CD8-positive, alpha-beta memory T cell (primary cell): ENCODE measurements at regions not wholly inside any gene's neighbourhood (a gene's known extent, or its start where the extent isn't known, plus 50 kb on each side); places are given as distances from the start of the nearest gene placed in this dataset.

ENCODE experiments used
- CTCF ChIA-PET: fragments of 350-600 bp; sonication (Branson Sonifier 250); formaldehyde crosslinking; loops from one replicate; lab custom pipeline; 2021; ENCODE audit warnings: antibody characterized with exemption; lab: Charles Lee
- POLR2A ChIA-PET: fragments of 350-600 bp; sonication (Branson Sonifier 250); formaldehyde crosslinking; loops from one replicate; lab custom pipeline; 2021; ENCODE audit warnings: antibody characterized with exemption; lab: Charles Lee
- DNase-seq, 5 donors: peaks; one replicate each; pipeline versions ENCODE4 v3.0.0 to v3.0.0-alpha.2; 2020 to 2022; ENCODE audit warnings: mixed read lengths in 1 of 5
- H3K27ac ChIP-seq: one replicate; pipeline ENCODE4 v1.7.0; 2013; ENCODE audit warnings: low read depth, mild to moderate bottlenecking, low read length, moderate library complexity
- H3K27me3 ChIP-seq: 2 replicates; pipeline ENCODE4 v1.7.0; 2013; ENCODE audit warnings: low read length, mild to moderate bottlenecking; ENCODE audit not compliant: insufficient read depth, poor library complexity, severe bottlenecking
- H3K36me3 ChIP-seq: 2 replicates; pipeline ENCODE4 v1.7.0; 2013; ENCODE audit warnings: mild to moderate bottlenecking, low read length, moderate library complexity; ENCODE audit not compliant: insufficient read depth
- H3K4me1 ChIP-seq: 2 replicates; pipeline ENCODE4 v1.7.0; 2013; ENCODE audit warnings: mild to moderate bottlenecking, low read length, moderate library complexity; ENCODE audit not compliant: insufficient read depth
- H3K4me3 ChIP-seq: 2 replicates; pipeline ENCODE4 v1.7.0; 2013; ENCODE audit warnings: mild to moderate bottlenecking, low read length
- H3K9me3 ChIP-seq: 2 replicates; pipeline ENCODE4 v1.7.0; 2013; ENCODE audit warnings: mild to moderate bottlenecking, low read length
- H3K27ac Mint-ChIP-seq, 8 donors: one replicate each; pipeline ENCODE4 v1.8.0; 2020 to 2021; ENCODE audit warnings: mixed read lengths in 8 of 8, mild to moderate bottlenecking in 6 of 8, inconsistent platforms in 3 of 8, moderate library complexity in 3 of 8
- H3K27me3 Mint-ChIP-seq, 2 donors: one replicate each; pipeline ENCODE4 v1.8.0; 2020 to 2021; ENCODE audit warnings: mixed read lengths in 2 of 2, mild to moderate bottlenecking in 1 of 2, moderate library complexity in 1 of 2
- H3K36me3 Mint-ChIP-seq, 3 donors: one replicate each; pipeline ENCODE4 v1.8.0; 2020 to 2021; ENCODE audit warnings: mixed read lengths in 3 of 3, inconsistent platforms in 1 of 3, mild to moderate bottlenecking in 1 of 3
- H3K4me1 Mint-ChIP-seq, 3 donors: one replicate each; pipeline ENCODE4 v1.8.0; 2020 to 2021; ENCODE audit warnings: mixed read lengths in 3 of 3, inconsistent platforms in 1 of 3, mild to moderate bottlenecking in 1 of 3
- H3K4me3 Mint-ChIP-seq, 7 donors: one replicate each; pipeline ENCODE4 v1.8.0; 2020 to 2021; ENCODE audit warnings: mixed read lengths in 7 of 7, mild to moderate bottlenecking in 6 of 7, moderate library complexity in 4 of 7, inconsistent platforms in 2 of 7
- H3K9me3 Mint-ChIP-seq, 5 donors: one replicate each; pipeline ENCODE4 v1.8.0; 2020 to 2022; ENCODE audit warnings: mixed read lengths in 5 of 5, mild to moderate bottlenecking in 3 of 5, moderate library complexity in 2 of 5, inconsistent platforms in 1 of 5

DNA sequence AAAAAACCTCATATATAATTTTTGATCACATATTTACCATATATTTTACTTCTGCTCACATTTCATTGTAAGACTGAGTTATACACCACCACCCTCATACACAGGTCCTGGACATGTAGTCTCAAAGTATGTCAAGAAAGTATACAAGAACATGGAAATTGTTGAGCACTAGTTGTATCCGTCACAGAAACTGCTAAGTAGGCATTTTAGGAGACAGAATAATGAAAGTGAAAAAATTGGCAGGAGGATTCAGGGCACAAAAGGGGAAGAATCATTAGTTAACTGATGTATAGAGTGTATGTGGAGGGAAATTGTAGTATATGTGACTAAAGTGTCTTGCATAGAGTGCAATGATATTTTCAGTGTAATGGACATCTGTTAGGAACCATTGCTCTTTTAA, 458.8 kb downstream of the TFAP2B start:
- Mint-ChIP-seq H3K4me1 (no peaks in the 10 kb centered on the region), H3K4me3 (no peak overlapping the region), H3K27me3 (no peaks in the 10 kb centered on the region), H3K36me3 (no peaks in the 10 kb centered on the region), H3K9me3 (peaks cover 0 to 11% (median 4%) of the 10 kb centered on the region in 5 donors), H3K27ac (no peak overlapping the region)
- Histone ChIP-seq H3K4me3 (no peak overlapping the region), H3K27me3 (no peaks in the 10 kb centered on the region), H3K27ac (no peak overlapping the region), H3K9me3 (no peaks in the 10 kb centered on the region), H3K4me1 (no peaks in the 10 kb centered on the region), H3K36me3 (no peaks in the 10 kb centered on the region)
- POLR2A ChIA-PET: no interaction called here
- CTCF ChIA-PET: no interaction called here
- no peak for DNase-seq

DNA sequence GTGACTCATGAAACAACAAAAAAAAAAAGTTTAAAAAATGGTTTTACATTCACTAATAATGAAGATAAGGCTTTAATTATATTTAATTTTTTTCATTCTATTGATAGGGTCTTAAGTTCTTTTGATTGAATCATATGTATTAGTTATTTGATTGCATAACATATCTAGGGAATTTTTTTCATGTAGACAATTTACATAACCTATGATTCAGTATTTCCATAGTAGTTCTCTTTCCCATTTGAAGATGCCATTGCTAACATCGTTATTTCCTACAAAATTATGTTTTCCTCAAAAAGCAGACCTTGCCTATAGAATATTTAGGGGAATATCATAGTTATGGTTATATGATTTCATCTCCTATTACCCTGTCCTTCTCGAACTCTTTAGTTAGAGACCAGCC, 463.4 kb downstream of the TFAP2B start:
- Mint-ChIP-seq H3K4me3 (no peak overlapping the region), H3K27me3 (no peaks in the 10 kb centered on the region), H3K36me3 (no peaks in the 10 kb centered on the region), H3K9me3 (peaks cover 0 to 9% (median 6%) of the 10 kb centered on the region in 5 donors), H3K4me1 (no peaks in the 10 kb centered on the region), H3K27ac (no peak overlapping the region)
- H3K9me3 ChIP-seq: no peaks in the 10 kb centered on the region
- H3K27ac ChIP-seq: no peak overlapping the region
- no peak overlapping the region for H3K4me3 ChIP-seq
- CTCF ChIA-PET: no interaction called here
- H3K4me1 ChIP-seq: no peaks in the 10 kb centered on the region
- POLR2A ChIA-PET: no interaction called here
- DNase-seq: no peak
- no peaks in the 10 kb centered on the region for H3K27me3 ChIP-seq
- H3K36me3 ChIP-seq: no peaks in the 10 kb centered on the region

DNA sequence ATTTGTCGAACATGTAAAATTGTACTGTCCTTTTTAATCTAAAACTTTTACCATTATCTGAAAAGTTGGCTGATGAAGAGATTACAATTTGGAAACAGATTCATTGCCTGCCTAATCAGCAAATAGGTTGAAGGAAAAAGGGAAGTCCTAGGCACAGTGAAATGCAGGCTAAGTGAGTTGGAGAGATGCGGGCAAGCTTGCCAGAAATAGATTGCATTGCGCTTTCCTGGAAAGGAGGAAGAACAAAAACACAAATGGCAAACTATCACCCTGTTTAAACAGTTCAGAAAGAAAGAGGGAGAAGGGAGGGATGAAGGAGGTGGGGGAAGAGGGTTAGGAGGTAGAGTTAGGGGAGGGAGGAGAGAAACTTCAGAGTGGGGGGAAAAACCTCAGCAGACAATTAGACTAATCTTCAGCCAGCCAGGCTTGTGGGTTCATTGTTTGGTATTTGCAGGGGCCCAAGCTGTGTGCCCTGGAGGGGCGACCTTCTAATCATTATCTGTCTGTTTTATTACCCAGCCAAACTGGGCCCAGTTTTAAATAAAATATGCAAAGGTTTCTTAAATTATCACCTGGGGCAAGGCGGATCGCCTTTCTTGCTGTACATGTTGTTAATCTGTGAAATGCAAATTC, 465.2 kb downstream of the TFAP2B start:
- Mint-ChIP-seq H3K4me1 (no peaks in the 10 kb centered on the region), H3K27ac (no peak overlapping the region), H3K27me3 (no peaks in the 10 kb centered on the region), H3K4me3 (no peak overlapping the region), H3K36me3 (no peaks in the 10 kb centered on the region), H3K9me3 (peaks cover 0 to 6% (median 3%) of the 10 kb centered on the region in 5 donors)
- no peaks in the 10 kb centered on the region for H3K9me3 ChIP-seq
- no peaks in the 10 kb centered on the region for H3K27me3 ChIP-seq
- CTCF ChIA-PET: no interaction called here
- H3K27ac ChIP-seq: no peak overlapping the region
- H3K4me1 ChIP-seq: no peaks in the 10 kb centered on the region
- H3K36me3 ChIP-seq: no peaks in the 10 kb centered on the region
- no peak for DNase-seq
- no peak overlapping the region for H3K4me3 ChIP-seq
- POLR2A ChIA-PET: no interaction called here

DNA sequence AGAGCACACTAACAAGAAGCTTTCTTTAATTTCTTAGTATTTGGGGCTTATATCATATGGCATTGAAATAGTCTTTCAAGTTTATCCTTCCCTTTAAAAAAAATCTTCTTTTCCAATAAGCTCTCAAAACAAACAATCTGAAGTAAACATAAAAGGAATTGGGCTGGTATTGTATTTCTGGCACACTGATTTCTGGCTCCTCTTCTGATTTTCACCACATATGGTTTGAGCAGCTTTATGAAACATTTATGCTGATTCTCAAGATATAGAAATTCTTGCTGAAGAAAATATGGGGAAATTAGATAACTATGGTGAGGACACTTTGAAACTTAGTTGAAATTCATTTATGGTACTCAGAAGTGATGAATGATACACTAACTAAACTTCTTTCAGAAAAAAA, 467.2 kb downstream of the TFAP2B start:
- no peak overlapping the region for H3K27ac Mint-ChIP-seq
- H3K27ac ChIP-seq: no peak overlapping the region
- no peaks in the 10 kb centered on the region for H3K27me3 ChIP-seq
- H3K36me3 ChIP-seq: no peaks in the 10 kb centered on the region
- no peak for DNase-seq
- no peak overlapping the region for H3K4me3 Mint-ChIP-seq
- no peaks in the 10 kb centered on the region for H3K4me1 ChIP-seq
- H3K36me3 Mint-ChIP-seq: no peaks in the 10 kb centered on the region
- CTCF ChIA-PET: no interaction called here
- no peaks in the 10 kb centered on the region for H3K4me1 Mint-ChIP-seq
- H3K27me3 Mint-ChIP-seq: no peaks in the 10 kb centered on the region
- H3K4me3 ChIP-seq: no peak overlapping the region
- POLR2A ChIA-PET: no interaction called here
- peaks cover 0 to 7% (median 3%) of the 10 kb centered on the region in 5 donors for H3K9me3 Mint-ChIP-seq
- no peaks in the 10 kb centered on the region for H3K9me3 ChIP-seq

DNA sequence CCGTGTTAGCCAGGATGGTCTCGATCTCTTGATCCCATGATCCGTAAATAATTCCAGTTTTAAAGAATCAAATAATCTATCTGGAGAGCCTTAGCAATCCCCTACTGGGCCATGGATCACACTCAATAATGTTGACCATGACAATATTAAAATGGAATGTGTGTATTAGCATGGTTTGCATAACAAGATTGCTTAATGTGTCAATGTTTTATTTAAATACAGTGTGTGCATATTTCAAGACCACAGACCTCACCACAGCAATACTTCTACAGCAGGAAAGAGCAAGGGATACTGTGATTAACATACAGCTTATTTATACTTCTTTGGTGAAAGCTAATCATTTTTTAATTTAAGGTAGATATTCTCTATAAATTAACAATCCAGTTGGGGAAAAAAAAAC, 470.4 kb downstream of the TFAP2B start:
- Histone ChIP-seq H3K27ac (no peak overlapping the region), H3K9me3 (no peaks in the 10 kb centered on the region), H3K27me3 (no peaks in the 10 kb centered on the region), H3K4me1 (no peaks in the 10 kb centered on the region), H3K4me3 (no peak overlapping the region), H3K36me3 (no peaks in the 10 kb centered on the region)
- ChIA-PET POLR2A (no interaction called here), CTCF (no interaction called here)
- no peak for DNase-seq
- H3K9me3 Mint-ChIP-seq: peaks cover 0 to 7% (median 5%) of the 10 kb centered on the region in 5 donors
- H3K4me1 Mint-ChIP-seq: no peaks in the 10 kb centered on the region
- H3K27me3 Mint-ChIP-seq: no peaks in the 10 kb centered on the region
- no peaks in the 10 kb centered on the region for H3K36me3 Mint-ChIP-seq
- H3K4me3 Mint-ChIP-seq: no peak overlapping the region
- no peak overlapping the region for H3K27ac Mint-ChIP-seq

DNA sequence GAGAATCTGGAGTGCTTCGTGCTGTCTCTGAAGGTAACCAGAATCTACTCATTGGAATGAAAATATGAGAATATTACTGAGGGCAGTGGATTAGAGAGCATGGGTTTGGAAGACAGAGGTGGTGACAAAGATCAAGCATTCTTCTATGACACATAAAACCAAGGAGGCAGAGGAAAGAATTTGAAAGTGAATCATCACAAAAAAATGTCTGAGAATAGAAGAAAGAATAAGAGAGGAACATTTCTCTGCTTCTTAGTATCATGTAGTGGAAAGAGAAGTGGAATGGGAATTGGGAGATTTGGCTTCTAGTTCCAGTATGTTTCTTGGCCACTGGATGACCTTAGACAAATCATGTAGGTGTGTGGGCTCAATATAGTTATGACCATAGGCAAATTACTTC, 474.0 kb downstream of the TFAP2B start:
- H3K4me3 ChIP-seq: no peak overlapping the region
- Mint-ChIP-seq H3K9me3 (peaks cover 0 to 15% (median 7%) of the 10 kb centered on the region in 5 donors), H3K27me3 (no peaks in the 10 kb centered on the region), H3K27ac (no peak overlapping the region), H3K4me1 (no peaks in the 10 kb centered on the region), H3K4me3 (no peak overlapping the region), H3K36me3 (no peaks in the 10 kb centered on the region)
- ChIA-PET CTCF (no interaction called here), POLR2A (no interaction called here)
- no peak for DNase-seq
- no peaks in the 10 kb centered on the region for H3K27me3 ChIP-seq
- no peaks in the 10 kb centered on the region for H3K4me1 ChIP-seq
- no peaks in the 10 kb centered on the region for H3K9me3 ChIP-seq
- H3K27ac ChIP-seq: no peak overlapping the region
- H3K36me3 ChIP-seq: no peaks in the 10 kb centered on the region

DNA sequence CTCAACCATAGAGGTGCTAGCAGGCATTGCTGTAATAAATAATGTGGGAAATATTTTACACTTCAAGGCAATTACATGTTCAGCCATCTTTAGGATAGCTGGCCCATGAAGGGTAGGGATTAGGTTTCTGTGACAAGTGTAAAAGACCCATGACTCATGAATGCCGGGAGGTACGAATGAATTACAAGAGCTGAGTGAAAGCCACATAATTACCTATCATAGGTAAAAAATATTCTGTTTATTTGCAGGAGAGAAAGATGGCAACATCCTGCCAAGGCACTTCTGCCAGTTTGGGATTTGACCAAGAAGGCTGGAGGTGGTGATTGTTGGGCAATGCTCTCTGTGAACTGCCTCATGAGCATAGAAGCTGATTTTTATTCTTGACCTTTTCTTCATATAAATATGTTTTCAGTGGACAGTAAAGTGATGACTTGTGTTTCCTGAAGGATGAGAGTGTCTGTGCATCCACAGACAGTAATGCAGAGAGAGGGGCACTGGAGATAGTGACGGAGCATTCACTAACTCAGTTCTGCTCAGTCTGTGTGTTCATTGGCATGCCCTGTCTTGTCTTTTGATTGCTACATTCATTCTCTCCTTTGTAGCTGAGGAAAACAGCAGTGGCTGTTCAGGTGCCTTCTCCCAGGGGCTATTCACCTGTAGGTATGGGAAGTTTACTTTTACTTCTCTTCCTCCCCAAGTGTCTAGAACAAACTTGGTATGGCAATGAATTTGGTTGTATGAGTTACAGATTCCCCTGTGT, 481.1 kb downstream of the TFAP2B start:
- H3K27ac ChIP-seq: no peak overlapping the region
- POLR2A ChIA-PET: no interaction called here
- no peaks in the 10 kb centered on the region for H3K27me3 ChIP-seq
- Mint-ChIP-seq H3K27ac (no peak overlapping the region), H3K4me1 (no peaks in the 10 kb centered on the region), H3K4me3 (no peak overlapping the region), H3K9me3 (peaks cover 0 to 11% (median 2%) of the 10 kb centered on the region in 5 donors), H3K27me3 (no peaks in the 10 kb centered on the region), H3K36me3 (no peaks in the 10 kb centered on the region)
- CTCF ChIA-PET: no interaction called here
- H3K4me1 ChIP-seq: no peaks in the 10 kb centered on the region
- no peaks in the 10 kb centered on the region for H3K9me3 ChIP-seq
- H3K4me3 ChIP-seq: no peak overlapping the region
- DNase-seq: no peak
- H3K36me3 ChIP-seq: no peaks in the 10 kb centered on the region

DNA sequence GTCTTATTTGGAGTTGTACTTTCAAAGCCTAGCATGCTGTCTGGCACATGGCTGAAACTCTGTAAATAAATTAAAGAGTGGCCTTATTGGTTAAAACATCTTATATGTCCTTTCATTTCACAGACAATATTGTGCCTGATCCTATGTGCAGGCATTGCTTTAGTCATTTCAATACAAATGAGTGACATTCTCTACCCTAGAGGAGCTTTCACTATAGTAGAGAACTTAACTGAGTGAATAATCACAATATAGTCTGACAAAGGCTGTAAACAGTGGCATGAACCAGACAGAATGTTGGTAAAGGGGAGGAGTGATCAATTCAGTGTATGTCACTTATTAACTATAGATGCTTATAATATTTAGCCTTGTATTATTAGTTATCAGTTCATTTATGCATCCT, 481.8 kb downstream of the TFAP2B start:
- Histone ChIP-seq H3K36me3 (no peaks in the 10 kb centered on the region), H3K4me3 (no peak overlapping the region), H3K27me3 (no peaks in the 10 kb centered on the region), H3K4me1 (no peaks in the 10 kb centered on the region), H3K27ac (no peak overlapping the region), H3K9me3 (no peaks in the 10 kb centered on the region)
- ChIA-PET CTCF (no interaction called here), POLR2A (no interaction called here)
- Mint-ChIP-seq H3K9me3 (peaks cover 0 to 7% (median 2%) of the 10 kb centered on the region in 5 donors), H3K27ac (no peak overlapping the region), H3K36me3 (no peaks in the 10 kb centered on the region), H3K4me1 (no peaks in the 10 kb centered on the region), H3K4me3 (no peak overlapping the region), H3K27me3 (no peaks in the 10 kb centered on the region)
- DNase-seq: no peak
